PC-9 (cell line): ENCODE measurements at regions not wholly inside any gene's neighbourhood (a gene's known extent, or its start where the extent isn't known, plus 50 kb on each side); places are given as distances from the start of the nearest gene placed in this dataset.

Experiments
- EZH2 ChIP-seq: fragments of 200-600 bp; sonication (generic); IDR thresholded peaks from 2 replicates; pipeline ENCODE4 v1.8.0; 2017; ENCODE audit warnings: antibody characterized with exemption, low read depth
- TF ChIP-seq, protein P1 (sequence below): fragments of 200-600 bp; sonication (generic); conservative IDR thresholded peaks from 2 replicates; pipeline ENCODE4 v1.6.1; 2017; ENCODE audit warnings: mixed run types, antibody characterized with exemption, mild to moderate bottlenecking, moderate library complexity

- TF ChIP-seq, protein P1, sequence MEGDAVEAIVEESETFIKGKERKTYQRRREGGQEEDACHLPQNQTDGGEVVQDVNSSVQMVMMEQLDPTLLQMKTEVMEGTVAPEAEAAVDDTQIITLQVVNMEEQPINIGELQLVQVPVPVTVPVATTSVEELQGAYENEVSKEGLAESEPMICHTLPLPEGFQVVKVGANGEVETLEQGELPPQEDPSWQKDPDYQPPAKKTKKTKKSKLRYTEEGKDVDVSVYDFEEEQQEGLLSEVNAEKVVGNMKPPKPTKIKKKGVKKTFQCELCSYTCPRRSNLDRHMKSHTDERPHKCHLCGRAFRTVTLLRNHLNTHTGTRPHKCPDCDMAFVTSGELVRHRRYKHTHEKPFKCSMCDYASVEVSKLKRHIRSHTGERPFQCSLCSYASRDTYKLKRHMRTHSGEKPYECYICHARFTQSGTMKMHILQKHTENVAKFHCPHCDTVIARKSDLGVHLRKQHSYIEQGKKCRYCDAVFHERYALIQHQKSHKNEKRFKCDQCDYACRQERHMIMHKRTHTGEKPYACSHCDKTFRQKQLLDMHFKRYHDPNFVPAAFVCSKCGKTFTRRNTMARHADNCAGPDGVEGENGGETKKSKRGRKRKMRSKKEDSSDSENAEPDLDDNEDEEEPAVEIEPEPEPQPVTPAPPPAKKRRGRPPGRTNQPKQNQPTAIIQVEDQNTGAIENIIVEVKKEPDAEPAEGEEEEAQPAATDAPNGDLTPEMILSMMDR: no peak
- no peak for TF ChIP-seq EZH2
These were observed 109.5 kb upstream of the EEF2KMT start for GRCh38 chr16:5207001-5207523.
